Muscle of leg (tissue), 3 donors: ENCODE measurements at regions not wholly inside any gene's neighbourhood (a gene's known extent, or its start where the extent isn't known, plus 50 kb on each side); places are given as distances from the start of the nearest gene placed in this dataset.
A peak's percentile ranks its signal among the peaks of the same experiment; 100 is the strongest.

ENCODE experiments used
- DNase-seq: peaks from one replicate; pipeline ENCODE4 v3.0.0; 2013
- H3K27ac ChIP-seq: one replicate; pipeline ENCODE4 v1.5.1; 2013; ENCODE audit warnings: mild to moderate bottlenecking, low read length, control low read depth
- H3K27me3 ChIP-seq: one replicate; pipeline ENCODE4 v1.6.1; 2013; ENCODE audit warnings: low read length; ENCODE audit not compliant: control insufficient read depth, insufficient read depth
- H3K36me3 ChIP-seq: one replicate; pipeline ENCODE4 v1.6.1; 2013; ENCODE audit warnings: low read length; ENCODE audit not compliant: control insufficient read depth, insufficient read depth
- H3K4me1 ChIP-seq: one replicate; pipeline ENCODE4 v1.6.1; 2013; ENCODE audit warnings: low read length; ENCODE audit not compliant: control insufficient read depth, insufficient read depth
- H3K4me3 ChIP-seq: one replicate; pipeline ENCODE4 v1.5.1; 2013; ENCODE audit warnings: low read length, control low read depth
- H3K9me3 ChIP-seq: replicated peaks from 2 replicates; pipeline ENCODE4 v1.6.1; 2013; ENCODE audit warnings: low read depth, low read length; ENCODE audit not compliant: control insufficient read depth
- WGBS: methylation state at CpG from one replicate; pipeline ENCODE4 v1.1.5; 2013; ENCODE audit warnings: missing lambda C conversion rate; ENCODE audit not compliant: insufficient coverage; 5-methylcytosine and 5-hydroxymethylcytosine counted together

- Histone ChIP-seq H3K27ac (no peak overlapping the region), H3K36me3 (no peaks in the 10 kb centered on the region), H3K4me1 (peaks cover 3% of the 10 kb centered on the region), H3K9me3 (no peaks in the 10 kb centered on the region), H3K4me3 (no peak overlapping the region), H3K27me3 (no peaks in the 10 kb centered on the region)
- no CpG with 5 or more reads among the region's 1 CpG for WGBS
- DNase-seq = no peak
Observed at GRCh38 chr12:21713133-21713532, 55.5 kb upstream of the LDHB start.

GRCh38 chr12:21710958-21711775 is 53.5 kb upstream of the LDHB start:
- WGBS = no CpG with 5 or more reads among the region's 2 CpGs
- Histone ChIP-seq H3K4me3 (no peak overlapping the region), H3K36me3 (no peaks in the 10 kb centered on the region), H3K4me1 (peaks cover 3% of the 10 kb centered on the region), H3K27ac (peak overlapping the region; percentile 61), H3K9me3 (no peaks in the 10 kb centered on the region), H3K27me3 (no peaks in the 10 kb centered on the region)
- DNase-seq = peak; percentile 79
